ENCODE measurements at regions not wholly inside any gene's neighbourhood (a gene's known extent, or its start where the extent isn't known, plus 50 kb on each side); places are given as distances from the start of the nearest gene placed in this dataset.

DNA sequence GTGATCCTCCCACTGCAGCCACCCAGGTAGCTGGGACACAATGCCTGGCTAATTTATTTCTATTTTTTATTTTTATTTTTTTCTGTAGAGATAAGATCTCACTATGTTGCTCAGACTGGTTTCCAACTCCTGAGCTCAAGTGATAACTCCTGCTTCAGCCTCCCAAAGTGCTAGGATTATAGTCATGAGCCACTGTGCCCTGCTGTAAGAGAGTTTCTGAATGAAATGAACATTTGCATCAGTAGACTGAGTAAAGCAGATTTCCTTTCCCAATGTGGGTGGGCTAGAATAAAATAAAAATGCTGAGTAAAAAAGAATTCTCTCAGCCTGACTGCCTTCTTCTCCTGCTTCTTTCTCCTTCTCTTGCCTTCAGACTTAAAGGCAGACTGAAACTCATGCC lies 555.4 kb upstream of the PITX2 start:
- no peak overlapping the region for H3K4me3 ChIP-seq (ENCODE audit: insufficient read depth, low read depth, low read length)
- H3K9me3 ChIP-seq (ENCODE audit: control insufficient read depth, low read length) = no peaks in the 10 kb centered on the region
- H3K36me3 ChIP-seq (ENCODE audit: control insufficient read depth, insufficient read depth, low read length) = no peaks in the 10 kb centered on the region
- no peaks in the 10 kb centered on the region for H3K27me3 ChIP-seq (ENCODE audit: control insufficient read depth, insufficient read depth, low read length, poor library complexity, severe bottlenecking)
- H3K27ac ChIP-seq (ENCODE audit: insufficient read depth, low read depth, low read length, poor library complexity, severe bottlenecking) = no peak overlapping the region
- H3K4me1 ChIP-seq (ENCODE audit: control insufficient read depth, insufficient read depth, low read length) = no peaks in the 10 kb centered on the region

DNA sequence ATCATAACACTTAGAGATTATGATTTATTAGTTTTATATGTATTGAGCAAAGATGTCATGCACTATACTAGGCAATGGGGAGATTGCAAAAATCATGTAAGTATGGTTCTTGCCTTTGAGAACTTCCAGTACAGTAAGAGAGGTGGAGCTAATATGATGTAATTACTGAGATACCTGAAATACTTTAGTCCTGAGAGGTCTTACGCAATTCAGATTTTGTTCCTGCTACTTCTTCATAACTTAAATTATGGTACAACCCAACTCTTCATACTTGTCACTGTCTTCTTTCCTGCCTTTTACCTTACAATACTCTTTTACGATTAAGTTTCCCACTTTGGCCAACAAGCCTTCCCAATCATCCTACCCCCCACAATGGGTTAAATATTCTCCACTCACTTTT lies 564.2 kb upstream of the PITX2 start:
- 84 to 89% methylated on average over 2 of the region's 2 CpGs for WGBS, 2 experiments

DNA sequence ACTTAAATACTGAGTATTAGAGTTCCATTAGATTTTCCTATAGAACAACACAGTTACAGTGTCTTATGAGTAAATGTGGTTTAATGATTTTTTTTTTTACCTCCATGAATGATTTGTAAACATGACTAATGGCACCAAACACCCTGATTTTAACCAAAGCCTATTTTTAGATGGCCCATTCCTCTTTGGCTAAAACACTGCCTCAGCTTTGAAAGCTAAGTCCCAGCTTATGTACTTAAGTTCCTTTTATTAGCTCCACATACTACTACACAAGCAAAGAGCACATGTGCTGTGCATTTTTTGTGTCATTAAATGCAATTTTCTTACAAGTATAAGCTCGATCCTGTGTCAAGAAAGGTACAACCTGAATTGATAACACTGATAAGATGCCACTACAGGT lies 575.6 kb upstream of the PITX2 start:
- H3K27me3 ChIP-seq (ENCODE audit: control insufficient read depth, insufficient read depth, low read length, poor library complexity, severe bottlenecking) = no peaks in the 10 kb centered on the region
- no peaks in the 10 kb centered on the region for H3K9me3 ChIP-seq (ENCODE audit: control insufficient read depth, low read length)
- H3K36me3 ChIP-seq (ENCODE audit: control insufficient read depth, insufficient read depth, low read length) = no peaks in the 10 kb centered on the region
- no peak overlapping the region for H3K27ac ChIP-seq (ENCODE audit: insufficient read depth, low read depth, low read length, poor library complexity, severe bottlenecking)
- no peak overlapping the region for H3K4me3 ChIP-seq (ENCODE audit: insufficient read depth, low read depth, low read length)
- H3K4me1 ChIP-seq (ENCODE audit: control insufficient read depth, insufficient read depth, low read length) = no peaks in the 10 kb centered on the region
- WGBS, 2 experiments = 100% methylated on average over 1 of the region's 1 CpG; no CpG with 5 or more reads in 1 of the 2 experiments

More for the DNA sequence above, 564.2 kb upstream of the PITX2 start:
- Histone ChIP-seq H3K4me1 (ENCODE audit: control insufficient read depth, insufficient read depth, low read length) (no peaks in the 10 kb centered on the region), H3K27me3 (ENCODE audit: control insufficient read depth, insufficient read depth, low read length, poor library complexity, severe bottlenecking) (no peaks in the 10 kb centered on the region), H3K27ac (ENCODE audit: insufficient read depth, low read depth, low read length, poor library complexity, severe bottlenecking) (no peak overlapping the region), H3K9me3 (ENCODE audit: control insufficient read depth, low read length) (no peaks in the 10 kb centered on the region), H3K36me3 (ENCODE audit: control insufficient read depth, insufficient read depth, low read length) (no peaks in the 10 kb centered on the region), H3K4me3 (ENCODE audit: insufficient read depth, low read depth, low read length) (no peak overlapping the region)

DNA sequence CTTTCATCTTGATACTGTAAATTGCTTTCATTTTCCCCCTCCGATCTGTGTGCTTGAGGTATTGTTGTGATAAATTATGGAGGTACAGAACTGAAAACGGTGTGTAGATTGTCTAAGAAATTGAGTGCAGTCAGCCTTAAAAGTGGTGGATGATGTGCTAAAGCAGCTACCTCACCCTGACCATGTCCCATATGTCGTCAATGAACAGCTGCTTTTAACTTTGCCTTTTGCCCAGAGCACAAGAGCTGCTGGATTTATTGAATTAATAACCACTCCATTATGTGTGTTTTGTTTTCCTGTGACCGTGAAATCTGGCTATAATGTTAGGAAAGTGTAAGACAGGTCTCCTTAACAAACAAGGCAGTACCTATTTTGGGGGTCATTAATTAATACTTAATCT lies 581.9 kb upstream of the PITX2 start:
- Histone ChIP-seq H3K36me3 (ENCODE audit: control insufficient read depth, insufficient read depth, low read length) (no peaks in the 10 kb centered on the region), H3K9me3 (ENCODE audit: control insufficient read depth, low read length) (no peaks in the 10 kb centered on the region), H3K27ac (ENCODE audit: insufficient read depth, low read depth, low read length, poor library complexity, severe bottlenecking) (no peak overlapping the region), H3K27me3 (ENCODE audit: control insufficient read depth, insufficient read depth, low read length, poor library complexity, severe bottlenecking) (no peaks in the 10 kb centered on the region), H3K4me3 (ENCODE audit: insufficient read depth, low read depth, low read length) (no peak overlapping the region), H3K4me1 (ENCODE audit: control insufficient read depth, insufficient read depth, low read length) (no peaks in the 10 kb centered on the region)
- 90 to 98% methylated on average over 3 to 4 of the region's 4 CpGs for WGBS, 2 experiments

DNA sequence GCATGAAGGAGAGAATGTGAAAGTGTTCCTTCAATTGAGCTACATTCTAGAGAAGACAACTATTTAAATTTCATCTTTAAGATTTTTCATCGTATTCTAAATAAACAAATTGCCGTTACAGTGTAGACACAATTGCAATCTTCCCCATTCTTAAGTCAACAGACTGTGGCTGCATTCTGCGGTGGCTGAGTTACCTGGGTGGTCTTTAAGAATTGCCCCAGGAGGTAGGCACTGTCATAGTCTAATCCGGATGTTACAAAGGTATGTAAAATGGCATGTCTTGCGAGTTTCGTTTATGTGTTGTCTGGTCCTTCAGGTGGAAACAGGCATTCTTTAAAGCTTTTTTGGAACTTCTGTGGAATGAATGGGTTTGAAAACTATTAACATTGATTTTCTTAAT lies 586.1 kb upstream of the PITX2 start:
- H3K9me3 ChIP-seq (ENCODE audit: control insufficient read depth, low read length) = no peaks in the 10 kb centered on the region
- 29 to 33% methylated on average over 6 of the region's 6 CpGs for WGBS, 2 experiments
- H3K27me3 ChIP-seq (ENCODE audit: control insufficient read depth, insufficient read depth, low read length, poor library complexity, severe bottlenecking) = no peaks in the 10 kb centered on the region
- no peak overlapping the region for H3K4me3 ChIP-seq (ENCODE audit: insufficient read depth, low read depth, low read length)
- H3K36me3 ChIP-seq (ENCODE audit: control insufficient read depth, insufficient read depth, low read length) = no peaks in the 10 kb centered on the region
- no peak overlapping the region for H3K27ac ChIP-seq (ENCODE audit: insufficient read depth, low read depth, low read length, poor library complexity, severe bottlenecking)
- H3K4me1 ChIP-seq (ENCODE audit: control insufficient read depth, insufficient read depth, low read length) = no peaks in the 10 kb centered on the region

DNA sequence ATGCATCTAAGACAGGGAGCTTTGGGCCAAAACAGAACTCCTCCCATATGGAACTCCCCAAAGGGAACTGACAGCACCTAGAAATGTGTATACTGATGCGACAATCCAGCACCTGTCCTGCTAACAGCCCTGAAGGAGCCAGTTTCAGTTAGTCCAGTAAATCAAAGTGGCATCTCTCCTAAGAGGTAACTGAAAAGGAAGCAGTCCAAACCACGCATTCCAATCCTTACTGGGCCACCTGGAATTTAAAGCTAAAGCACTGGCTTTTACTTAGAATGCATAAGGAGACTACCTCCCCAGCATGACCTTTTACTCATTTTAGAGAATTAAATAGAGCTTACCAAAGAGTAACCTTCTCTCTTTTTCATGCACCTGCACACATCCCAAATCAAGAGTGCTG lies 586.8 kb upstream of the PITX2 start:
- Histone ChIP-seq H3K4me3 (ENCODE audit: insufficient read depth, low read depth, low read length) (no peak overlapping the region), H3K27me3 (ENCODE audit: control insufficient read depth, insufficient read depth, low read length, poor library complexity, severe bottlenecking) (no peaks in the 10 kb centered on the region), H3K9me3 (ENCODE audit: control insufficient read depth, low read length) (no peaks in the 10 kb centered on the region), H3K4me1 (ENCODE audit: control insufficient read depth, insufficient read depth, low read length) (no peaks in the 10 kb centered on the region), H3K36me3 (ENCODE audit: control insufficient read depth, insufficient read depth, low read length) (no peaks in the 10 kb centered on the region), H3K27ac (ENCODE audit: insufficient read depth, low read depth, low read length, poor library complexity, severe bottlenecking) (no peak overlapping the region)
- WGBS, 2 experiments = 62 to 66% methylated on average over 2 of the region's 2 CpGs

DNA sequence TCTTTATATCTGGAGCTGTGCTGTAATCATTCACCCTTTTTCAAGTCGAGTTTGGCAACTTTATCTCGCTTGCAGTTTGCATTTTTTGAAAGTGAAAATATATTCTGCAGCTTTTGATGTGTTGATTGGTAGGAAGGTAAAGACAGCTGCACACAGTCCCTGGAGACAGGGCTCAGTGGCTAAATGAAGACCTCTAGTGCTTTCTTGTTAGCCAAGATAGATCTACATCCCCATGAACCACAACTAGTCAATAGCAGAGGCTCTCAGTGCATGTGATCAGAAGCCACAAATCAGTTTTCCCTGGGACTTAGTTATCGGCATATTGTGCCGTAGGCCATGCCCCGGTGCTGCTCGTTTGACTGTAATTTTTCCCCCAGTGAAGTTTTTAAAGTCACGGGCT lies 587.7 kb upstream of the PITX2 start:
- no peak overlapping the region for H3K4me3 ChIP-seq (ENCODE audit: insufficient read depth, low read depth, low read length)

DNA sequence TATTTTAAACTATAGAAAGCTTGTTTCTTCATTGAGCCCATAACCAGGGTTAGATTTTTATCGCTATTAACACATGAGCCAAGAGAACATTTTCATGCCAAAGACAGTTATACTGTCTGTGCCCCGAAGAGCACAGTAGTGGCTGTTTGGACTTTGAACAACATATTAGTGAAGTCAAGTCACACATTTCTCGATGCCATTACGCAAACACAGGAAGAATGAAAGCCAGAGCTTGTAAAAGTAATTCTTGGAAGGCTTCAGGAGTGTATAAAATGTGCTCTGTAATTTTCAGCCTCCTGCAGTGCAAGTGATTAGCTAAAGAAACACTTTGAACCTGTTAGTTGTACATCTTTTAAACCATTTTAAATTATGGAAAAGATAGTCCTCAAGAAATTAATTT lies 590.7 kb upstream of the PITX2 start:
- H3K4me1 ChIP-seq (ENCODE audit: control insufficient read depth, insufficient read depth, low read length) = no peaks in the 10 kb centered on the region
- H3K9me3 ChIP-seq (ENCODE audit: control insufficient read depth, low read length) = no peaks in the 10 kb centered on the region
- no peaks in the 10 kb centered on the region for H3K36me3 ChIP-seq (ENCODE audit: control insufficient read depth, insufficient read depth, low read length)
- H3K4me3 ChIP-seq (ENCODE audit: insufficient read depth, low read depth, low read length) = no peak overlapping the region
- no peak overlapping the region for H3K27ac ChIP-seq (ENCODE audit: insufficient read depth, low read depth, low read length, poor library complexity, severe bottlenecking)
- no peaks in the 10 kb centered on the region for H3K27me3 ChIP-seq (ENCODE audit: control insufficient read depth, insufficient read depth, low read length, poor library complexity, severe bottlenecking)
- 84 to 86% methylated on average over 4 of the region's 4 CpGs for WGBS, 2 experiments

More for the DNA sequence above, 587.7 kb upstream of the PITX2 start:
- Histone ChIP-seq H3K27me3 (ENCODE audit: control insufficient read depth, insufficient read depth, low read length, poor library complexity, severe bottlenecking) (no peaks in the 10 kb centered on the region), H3K4me1 (ENCODE audit: control insufficient read depth, insufficient read depth, low read length) (no peaks in the 10 kb centered on the region), H3K36me3 (ENCODE audit: control insufficient read depth, insufficient read depth, low read length) (no peaks in the 10 kb centered on the region), H3K27ac (ENCODE audit: insufficient read depth, low read depth, low read length, poor library complexity, severe bottlenecking) (no peak overlapping the region), H3K9me3 (ENCODE audit: control insufficient read depth, low read length) (no peaks in the 10 kb centered on the region)
- WGBS, 2 experiments = 90 to 93% methylated on average over 7 of the region's 7 CpGs

DNA sequence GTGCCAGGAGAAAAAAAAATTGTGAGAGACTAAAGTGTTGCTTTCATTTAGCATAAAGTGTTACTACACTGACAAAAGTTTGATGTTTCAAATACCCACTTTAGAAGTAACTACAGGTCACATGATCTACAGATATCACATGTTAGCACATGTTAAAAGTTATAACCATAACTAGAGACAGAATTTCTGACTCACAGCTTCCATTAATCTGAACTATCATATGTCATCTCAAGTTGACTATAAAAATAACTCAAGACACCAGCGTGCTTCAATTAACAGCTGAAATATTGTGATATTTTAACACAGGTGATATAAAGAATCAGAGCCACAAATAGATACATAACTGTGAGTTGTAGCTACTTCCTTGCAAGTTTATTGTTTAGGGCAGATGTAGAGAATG lies 591.5 kb upstream of the PITX2 start:
- 100% methylated on average over 1 of the region's 1 CpG; no CpG with 5 or more reads in 1 of the 2 experiments for WGBS, 2 experiments
- H3K4me1 ChIP-seq (ENCODE audit: control insufficient read depth, insufficient read depth, low read length) = no peaks in the 10 kb centered on the region

DNA sequence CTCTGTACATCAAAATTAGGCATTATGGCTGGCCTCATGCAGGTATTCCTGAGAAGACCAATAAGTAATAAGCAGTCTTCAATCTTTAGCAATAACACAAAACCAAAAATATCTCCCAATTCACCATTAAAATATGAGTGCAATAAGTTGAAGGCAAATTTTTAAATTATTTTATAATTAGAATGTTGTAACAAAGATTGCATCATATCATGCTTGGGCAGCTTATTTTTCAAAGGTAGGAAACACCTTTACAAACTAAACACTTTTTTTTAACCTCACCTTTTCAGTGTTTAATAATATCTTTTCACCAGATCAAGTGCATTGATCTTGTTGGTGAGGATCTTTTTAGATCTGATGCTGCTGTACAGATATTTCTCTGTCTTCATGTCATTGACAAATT lies 592.9 kb upstream of the PITX2 start:
- H3K36me3 ChIP-seq (ENCODE audit: control insufficient read depth, insufficient read depth, low read length) = no peaks in the 10 kb centered on the region
- H3K4me1 ChIP-seq (ENCODE audit: control insufficient read depth, insufficient read depth, low read length) = no peaks in the 10 kb centered on the region
- H3K9me3 ChIP-seq (ENCODE audit: control insufficient read depth, low read length) = no peaks in the 10 kb centered on the region
- H3K27me3 ChIP-seq (ENCODE audit: control insufficient read depth, insufficient read depth, low read length, poor library complexity, severe bottlenecking) = no peaks in the 10 kb centered on the region
- no peak overlapping the region for H3K4me3 ChIP-seq (ENCODE audit: insufficient read depth, low read depth, low read length)
- no peak overlapping the region for H3K27ac ChIP-seq (ENCODE audit: insufficient read depth, low read depth, low read length, poor library complexity, severe bottlenecking)

More for the DNA sequence above, 591.5 kb upstream of the PITX2 start:
- no peak overlapping the region for H3K27ac ChIP-seq (ENCODE audit: insufficient read depth, low read depth, low read length, poor library complexity, severe bottlenecking)
- no peaks in the 10 kb centered on the region for H3K27me3 ChIP-seq (ENCODE audit: control insufficient read depth, insufficient read depth, low read length, poor library complexity, severe bottlenecking)
- H3K9me3 ChIP-seq (ENCODE audit: control insufficient read depth, low read length) = no peaks in the 10 kb centered on the region
- H3K36me3 ChIP-seq (ENCODE audit: control insufficient read depth, insufficient read depth, low read length) = no peaks in the 10 kb centered on the region
- H3K4me3 ChIP-seq (ENCODE audit: insufficient read depth, low read depth, low read length) = no peak overlapping the region

DNA sequence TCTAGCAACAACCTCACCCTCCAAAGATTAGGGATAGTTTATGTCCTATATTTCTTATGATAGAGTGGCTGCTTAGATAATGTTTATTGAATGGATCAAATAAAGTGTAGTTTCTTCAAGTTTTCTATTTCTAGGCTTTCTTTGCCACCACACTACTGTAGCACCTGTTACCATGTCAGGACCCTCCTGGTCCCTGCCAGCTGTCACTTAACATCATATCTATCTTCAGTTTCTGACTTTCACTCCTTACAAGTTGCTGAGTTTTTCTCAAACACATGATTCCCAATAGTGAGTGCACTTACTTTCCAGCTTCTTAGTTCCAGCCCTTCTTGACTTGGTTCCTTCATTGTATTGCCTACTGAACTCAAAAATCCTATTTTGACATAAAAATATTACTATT lies 593.9 kb upstream of the PITX2 start:
- Histone ChIP-seq H3K4me3 (ENCODE audit: insufficient read depth, low read depth, low read length) (no peak overlapping the region), H3K27ac (ENCODE audit: insufficient read depth, low read depth, low read length, poor library complexity, severe bottlenecking) (no peak overlapping the region), H3K27me3 (ENCODE audit: control insufficient read depth, insufficient read depth, low read length, poor library complexity, severe bottlenecking) (no peaks in the 10 kb centered on the region)

More for the DNA sequence above, 593.9 kb upstream of the PITX2 start:
- Histone ChIP-seq H3K36me3 (ENCODE audit: control insufficient read depth, insufficient read depth, low read length) (no peaks in the 10 kb centered on the region), H3K9me3 (ENCODE audit: control insufficient read depth, low read length) (no peaks in the 10 kb centered on the region), H3K4me1 (ENCODE audit: control insufficient read depth, insufficient read depth, low read length) (no peaks in the 10 kb centered on the region)
